ENCODE measurements at regions not wholly inside any gene's neighbourhood (a gene's known extent, or its start where the extent isn't known, plus 50 kb on each side); places are given as distances from the start of the nearest gene placed in this dataset.

GRCh38 chr5:13640270-13640669, 304.2 kb downstream of the DNAH5 start:
- no peaks in the 10 kb centered on the region for H3K36me3 ChIP-seq

GRCh38 chr5:13632676-13633075, 311.8 kb downstream of the DNAH5 start:
- H3K27me3 ChIP-seq (ENCODE audit: insufficient read depth, low read depth, severe bottlenecking): no peaks in the 10 kb centered on the region
- H3K27ac ChIP-seq: no peak overlapping the region
- no peaks in the 10 kb centered on the region for H3K36me3 ChIP-seq
- DNase-seq: no peak
- no peaks in the 10 kb centered on the region for H3K9me3 ChIP-seq (ENCODE audit: severe bottlenecking)
- TF ChIP-seq, protein P1, sequence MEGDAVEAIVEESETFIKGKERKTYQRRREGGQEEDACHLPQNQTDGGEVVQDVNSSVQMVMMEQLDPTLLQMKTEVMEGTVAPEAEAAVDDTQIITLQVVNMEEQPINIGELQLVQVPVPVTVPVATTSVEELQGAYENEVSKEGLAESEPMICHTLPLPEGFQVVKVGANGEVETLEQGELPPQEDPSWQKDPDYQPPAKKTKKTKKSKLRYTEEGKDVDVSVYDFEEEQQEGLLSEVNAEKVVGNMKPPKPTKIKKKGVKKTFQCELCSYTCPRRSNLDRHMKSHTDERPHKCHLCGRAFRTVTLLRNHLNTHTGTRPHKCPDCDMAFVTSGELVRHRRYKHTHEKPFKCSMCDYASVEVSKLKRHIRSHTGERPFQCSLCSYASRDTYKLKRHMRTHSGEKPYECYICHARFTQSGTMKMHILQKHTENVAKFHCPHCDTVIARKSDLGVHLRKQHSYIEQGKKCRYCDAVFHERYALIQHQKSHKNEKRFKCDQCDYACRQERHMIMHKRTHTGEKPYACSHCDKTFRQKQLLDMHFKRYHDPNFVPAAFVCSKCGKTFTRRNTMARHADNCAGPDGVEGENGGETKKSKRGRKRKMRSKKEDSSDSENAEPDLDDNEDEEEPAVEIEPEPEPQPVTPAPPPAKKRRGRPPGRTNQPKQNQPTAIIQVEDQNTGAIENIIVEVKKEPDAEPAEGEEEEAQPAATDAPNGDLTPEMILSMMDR (IDR thresholded peaks at IDR 0.05; ENCODE audit: low read depth, low read length): no peak
- no peak overlapping the region for H3K4me3 ChIP-seq (ENCODE audit: low read depth, low read length)

More at GRCh38 chr5:13640270-13640669, 304.2 kb downstream of the DNAH5 start:
- TF ChIP-seq, protein P1 (IDR thresholded peaks at IDR 0.05; ENCODE audit: low read depth, low read length): no peak
- no peak overlapping the region for H3K27ac ChIP-seq
- H3K4me3 ChIP-seq (ENCODE audit: low read depth, low read length): no peak overlapping the region
- no peak for DNase-seq
- no peaks in the 10 kb centered on the region for H3K27me3 ChIP-seq (ENCODE audit: insufficient read depth, low read depth, severe bottlenecking)
- no peaks in the 10 kb centered on the region for H3K9me3 ChIP-seq (ENCODE audit: severe bottlenecking)

DNA sequence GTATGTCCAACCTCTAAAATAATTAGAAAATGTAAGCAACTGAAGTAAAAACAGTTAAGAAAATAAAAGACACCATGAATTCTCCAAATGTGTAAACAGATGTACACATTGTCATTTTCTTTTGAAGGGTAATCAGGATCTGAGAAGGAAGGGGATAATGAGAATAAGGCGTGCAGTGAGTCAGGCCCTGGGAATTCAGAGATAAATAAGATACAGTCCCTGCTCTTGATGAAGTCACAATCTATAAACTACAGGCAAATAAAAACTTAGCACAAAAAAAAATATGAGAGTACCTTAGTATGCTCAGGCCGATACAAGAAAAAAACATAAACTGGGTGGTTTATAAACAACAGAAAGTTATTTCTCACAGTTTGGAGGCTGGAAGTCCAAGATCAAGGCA, 315.3 kb downstream of the DNAH5 start:
- Histone ChIP-seq H3K9me3 (ENCODE audit: severe bottlenecking) (no peaks in the 10 kb centered on the region), H3K4me3 (ENCODE audit: low read depth, low read length) (no peak overlapping the region), H3K27me3 (ENCODE audit: insufficient read depth, low read depth, severe bottlenecking) (no peaks in the 10 kb centered on the region), H3K36me3 (no peaks in the 10 kb centered on the region), H3K27ac (no peak overlapping the region)
- no peak for DNase-seq
- TF ChIP-seq, protein P1 (IDR thresholded peaks at IDR 0.05; ENCODE audit: low read depth, low read length): no peak

DNA sequence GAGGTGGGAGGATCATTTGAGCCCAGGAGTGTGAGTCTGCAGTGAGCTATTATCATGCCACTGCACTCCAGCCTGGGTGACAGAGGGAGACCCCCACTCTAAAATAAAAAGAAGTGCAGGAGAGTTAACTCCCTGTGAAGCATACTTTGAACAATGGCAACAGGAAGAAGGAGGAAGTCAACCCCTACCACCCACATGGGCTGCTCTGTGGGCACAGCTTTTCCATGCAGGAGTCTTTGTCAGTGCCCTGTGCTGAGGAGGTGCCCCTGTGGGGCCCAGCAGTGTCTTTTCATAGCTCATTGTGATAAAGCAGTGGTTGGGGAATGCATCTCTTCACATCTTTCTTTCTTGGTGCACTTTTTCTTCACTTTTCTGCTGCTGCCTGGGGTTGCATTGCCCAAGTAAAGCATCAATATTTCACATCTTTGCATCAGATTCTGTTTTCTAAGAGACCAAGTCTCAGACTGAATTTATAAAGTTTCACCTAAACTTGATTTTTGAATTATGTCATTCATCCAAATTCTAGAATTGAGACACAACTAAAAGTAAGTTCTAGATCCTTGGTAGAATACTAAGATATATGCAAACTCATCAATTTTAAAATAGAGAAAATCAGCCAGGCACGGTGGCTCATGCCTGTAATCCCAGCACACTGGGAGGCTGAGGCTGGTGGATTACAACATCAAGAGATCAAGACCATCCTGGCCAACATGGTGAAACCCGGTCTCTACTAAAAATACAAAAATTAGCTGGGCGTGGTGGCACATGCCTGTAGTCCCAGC, 316.6 kb downstream of the DNAH5 start:
- TF ChIP-seq, protein P1 (IDR thresholded peaks at IDR 0.05; ENCODE audit: low read depth, low read length): no peak
- Histone ChIP-seq H3K27me3 (ENCODE audit: insufficient read depth, low read depth, severe bottlenecking) (no peaks in the 10 kb centered on the region), H3K4me3 (ENCODE audit: low read depth, low read length) (no peak overlapping the region)

DNA sequence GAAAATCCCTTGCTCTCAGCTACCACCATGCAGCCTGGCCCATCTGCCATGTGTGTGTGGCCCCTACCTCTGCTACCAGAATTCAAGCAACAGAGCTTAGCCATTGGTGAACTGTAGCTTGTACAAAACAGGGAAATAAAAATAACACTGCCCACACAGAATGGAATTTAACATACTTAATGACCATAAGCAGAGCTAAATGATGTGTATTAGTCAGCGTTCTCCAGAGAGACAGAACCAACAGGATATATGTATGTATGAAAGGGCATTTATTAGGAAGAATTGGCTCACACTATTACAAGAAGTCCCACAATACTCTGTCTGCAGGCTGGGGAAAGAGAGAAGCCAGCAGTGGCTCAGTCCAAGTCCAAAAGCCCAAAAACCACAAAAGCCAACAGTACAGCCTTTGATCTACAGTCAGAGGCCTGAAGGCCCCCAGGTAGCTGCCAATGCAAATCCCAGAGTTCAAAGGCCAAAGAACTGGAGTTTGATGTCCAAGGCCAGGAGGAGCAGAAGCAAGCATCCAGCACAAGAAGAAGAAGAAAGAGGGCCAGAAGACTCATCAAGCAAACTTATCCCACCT, 318.8 kb downstream of the DNAH5 start:
- Histone ChIP-seq H3K27ac (no peak overlapping the region), H3K4me3 (ENCODE audit: low read depth, low read length) (no peak overlapping the region), H3K9me3 (ENCODE audit: severe bottlenecking) (no peaks in the 10 kb centered on the region), H3K36me3 (no peaks in the 10 kb centered on the region), H3K27me3 (ENCODE audit: insufficient read depth, low read depth, severe bottlenecking) (no peaks in the 10 kb centered on the region)
- TF ChIP-seq, protein P1 (IDR thresholded peaks at IDR 0.05; ENCODE audit: low read depth, low read length): no peak
- DNase-seq: no peak

More for the DNA sequence above, 316.6 kb downstream of the DNAH5 start:
- DNase-seq: no peak
- Histone ChIP-seq H3K9me3 (ENCODE audit: severe bottlenecking) (no peaks in the 10 kb centered on the region), H3K27ac (no peak overlapping the region), H3K36me3 (no peaks in the 10 kb centered on the region)

All from WERI-Rb-1 (cell line).